Stimulated activated CD8-positive, alpha-beta memory T cell treated with anti-CD3 and anti-CD28 coated beads, Interleukin-7, amount 100 ng/mL, for 24 hours (primary cell): ENCODE measurements at regions not wholly inside any gene's neighbourhood (a gene's known extent, or its start where the extent isn't known, plus 50 kb on each side); places are given as distances from the start of the nearest gene placed in this dataset.
A peak's percentile ranks its signal among the peaks of the same experiment; 100 is the strongest.

Source experiments
- DNase-seq: peaks from one replicate; pipeline ENCODE4 v3.0.0-alpha.2; 2020; ENCODE audit warnings: low read depth

DNA sequence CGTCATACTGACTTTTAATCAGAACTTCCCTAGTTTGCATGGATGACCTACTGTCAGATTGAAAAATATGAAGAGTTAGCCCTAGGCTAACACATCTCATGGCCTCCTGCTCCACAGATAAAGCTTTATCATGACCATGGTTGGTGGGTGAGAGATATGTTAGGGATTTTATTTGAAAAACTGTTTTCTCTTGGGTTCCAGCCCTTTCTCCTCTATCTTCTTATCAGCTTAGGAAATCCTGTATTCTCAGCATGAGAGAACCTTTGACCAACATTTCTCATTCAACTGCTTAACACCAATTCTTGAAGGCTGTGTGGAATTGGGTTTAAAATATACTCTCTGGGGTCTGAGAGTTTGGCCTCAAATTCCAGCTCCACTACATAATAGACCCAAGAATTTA is 1407.0 kb upstream of the CELF4 start:
- DNase-seq = no peak

DNA sequence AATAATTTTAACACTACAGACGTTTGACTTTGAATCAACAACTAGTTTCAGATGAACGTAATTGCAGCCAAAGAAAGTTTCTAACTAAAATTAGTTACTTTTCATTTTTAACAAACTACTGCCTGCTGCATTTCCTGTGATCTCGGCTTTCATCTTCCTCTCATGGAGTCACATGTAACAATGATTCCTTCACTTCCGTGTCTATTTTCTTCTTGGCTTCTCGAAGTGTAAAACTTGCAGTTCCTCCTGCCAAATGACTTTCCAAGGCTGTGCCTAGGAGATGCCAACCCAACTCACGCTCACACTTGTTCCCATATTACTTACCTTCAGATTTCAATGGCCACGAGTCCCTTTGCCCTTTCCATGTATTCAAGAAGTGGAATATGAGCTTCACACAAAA is 1406.3 kb upstream of the CELF4 start:
- no peak for DNase-seq

DNA sequence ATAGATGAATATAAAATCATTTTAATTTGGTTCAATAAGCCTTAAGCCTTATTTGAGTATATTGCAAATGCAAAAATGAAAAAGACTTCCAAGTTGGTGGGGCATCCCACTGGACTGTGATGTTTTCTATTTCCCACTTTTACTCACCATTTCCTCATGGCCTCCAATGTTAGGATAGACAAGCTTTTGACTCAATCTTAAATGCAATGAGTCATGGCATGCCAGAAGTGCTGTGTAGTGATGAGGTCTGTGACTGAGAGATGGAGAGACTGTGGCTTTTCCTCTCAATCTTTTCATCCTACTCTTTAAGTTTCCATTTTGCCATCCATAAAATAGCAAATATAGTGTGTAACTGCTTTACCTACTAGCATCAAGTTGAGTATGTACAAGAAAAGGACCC is 1401.2 kb upstream of the CELF4 start:
- no peak for DNase-seq

DNA sequence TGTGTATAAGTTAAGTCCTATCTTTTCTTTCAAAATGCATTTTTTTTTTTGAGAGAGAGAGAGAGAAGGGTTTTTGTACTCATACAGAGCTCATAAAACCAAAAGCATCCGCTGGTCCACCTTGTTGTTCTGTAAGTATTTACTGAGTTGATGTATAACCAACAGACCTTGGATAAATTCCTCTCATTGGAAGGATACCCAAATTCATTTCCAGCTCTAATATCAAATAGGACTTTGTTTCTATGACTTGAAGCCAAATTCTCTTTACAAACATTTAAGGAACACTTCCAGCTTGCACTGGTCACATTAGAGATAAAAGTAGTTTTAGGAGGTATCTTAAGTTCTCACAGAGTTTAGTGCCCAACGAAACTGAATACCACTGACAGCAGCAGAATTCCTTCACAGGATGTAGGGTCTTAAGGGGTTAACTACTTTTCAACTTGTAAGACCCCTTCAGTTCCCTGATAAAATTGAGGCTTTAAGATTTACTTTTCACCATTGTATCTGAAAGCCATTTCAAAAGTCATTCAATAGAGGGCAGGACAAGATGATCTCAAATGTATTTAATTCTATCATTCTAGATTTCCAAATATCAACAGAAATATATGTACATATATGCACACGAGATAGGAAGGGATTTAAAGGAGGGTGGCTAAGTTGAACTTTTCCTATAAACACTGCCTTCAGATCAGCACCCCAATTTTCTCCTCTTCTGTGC is 1398.5 kb upstream of the CELF4 start:
- no peak for DNase-seq

DNA sequence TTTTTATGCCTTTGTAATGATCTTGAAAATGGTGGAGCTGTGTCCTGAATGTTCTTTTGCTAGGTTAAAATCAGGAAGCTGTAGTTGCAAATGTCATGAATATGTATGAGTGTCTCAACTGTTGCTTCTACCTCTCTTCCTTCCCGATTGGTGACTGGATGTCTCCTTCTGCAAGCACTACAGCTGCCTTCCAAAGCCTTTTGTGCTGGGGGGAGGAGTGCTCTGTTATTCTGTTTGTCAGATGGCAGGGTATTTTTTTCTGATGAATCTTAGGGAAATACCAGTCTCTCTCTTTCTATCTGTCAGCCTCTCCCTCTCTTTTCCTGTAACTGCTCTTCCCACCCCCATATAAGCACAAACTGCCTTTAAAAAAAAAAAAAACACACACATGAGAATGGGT is 1396.3 kb upstream of the CELF4 start:
- no peak for DNase-seq

DNA sequence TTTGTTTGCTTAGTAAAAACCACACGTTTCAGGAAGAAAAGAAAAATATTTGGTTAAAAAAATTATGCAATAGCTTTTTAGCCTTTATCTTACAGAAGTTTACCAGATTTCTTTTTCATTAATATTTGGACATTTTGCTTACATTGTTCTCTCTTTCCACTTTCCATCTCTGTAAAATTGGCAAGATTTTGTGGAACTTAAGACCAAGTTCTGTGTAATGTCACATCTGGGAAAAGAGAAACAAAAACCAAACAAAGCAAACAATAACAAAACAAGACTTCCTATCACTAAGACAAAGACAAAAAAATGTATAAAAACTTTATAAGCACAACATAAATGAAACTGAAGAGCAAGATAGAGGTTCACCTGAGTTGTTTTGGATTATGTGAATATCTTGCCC is 1392.1 kb upstream of the CELF4 start:
- no peak for DNase-seq

DNA sequence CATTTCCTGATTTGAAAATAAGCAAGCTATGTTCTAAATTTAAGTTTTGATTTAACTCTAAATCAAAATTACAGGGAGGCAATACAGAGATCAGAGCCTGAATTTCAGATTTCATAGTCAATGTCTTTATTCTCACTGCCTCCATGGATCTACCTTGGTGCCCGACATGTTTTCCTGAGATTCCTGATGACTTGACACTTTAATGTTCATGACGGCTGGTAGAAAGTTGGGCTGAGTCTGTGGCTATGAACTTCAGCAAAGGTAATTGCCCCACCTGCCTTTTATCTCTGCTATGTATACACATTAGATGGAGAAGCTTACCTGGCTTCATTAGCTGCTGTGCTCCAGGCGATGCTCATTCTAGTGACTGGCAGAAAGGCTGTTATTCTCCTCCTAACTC is 1390.5 kb upstream of the CELF4 start:
- no peak for DNase-seq

DNA sequence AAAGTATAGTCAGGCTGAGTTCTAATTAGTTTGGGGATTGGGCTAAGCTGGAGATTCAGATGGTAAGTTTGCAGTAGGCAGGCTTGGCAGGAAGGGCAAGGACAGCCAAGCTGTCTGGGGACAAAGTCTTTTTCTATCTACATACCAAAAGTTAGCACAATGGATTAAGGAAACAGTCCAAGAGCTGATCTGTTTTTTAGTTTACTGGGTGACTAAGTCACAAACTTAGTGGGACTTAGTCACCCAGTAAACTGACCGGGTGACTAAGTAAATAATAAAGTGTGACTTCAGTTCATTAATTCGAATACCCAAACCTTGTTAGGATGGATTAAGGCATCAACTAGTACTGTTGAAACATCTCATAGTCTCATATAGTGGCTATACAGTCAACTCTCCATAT is 1386.0 kb upstream of the CELF4 start:
- DNase-seq = no peak

DNA sequence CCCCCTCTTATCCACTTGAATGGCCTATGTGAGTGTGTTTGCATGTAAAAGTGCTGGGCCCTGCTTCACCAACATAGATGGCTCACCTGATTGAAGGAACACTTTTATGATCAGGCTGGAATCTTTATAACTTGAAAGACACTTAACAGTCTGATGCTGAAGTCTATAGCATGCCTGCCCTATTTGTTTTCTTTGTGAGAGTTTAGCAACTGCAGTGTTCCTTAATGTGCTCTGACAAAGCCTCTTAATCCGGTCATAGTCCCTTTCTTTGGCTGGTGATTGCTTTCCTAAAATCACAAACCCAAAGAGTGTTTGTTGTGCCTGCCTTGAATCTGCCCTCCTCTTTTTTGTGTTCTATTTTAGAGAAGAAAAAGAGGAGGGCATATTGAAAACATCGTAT is 1382.8 kb upstream of the CELF4 start:
- no peak for DNase-seq

DNA sequence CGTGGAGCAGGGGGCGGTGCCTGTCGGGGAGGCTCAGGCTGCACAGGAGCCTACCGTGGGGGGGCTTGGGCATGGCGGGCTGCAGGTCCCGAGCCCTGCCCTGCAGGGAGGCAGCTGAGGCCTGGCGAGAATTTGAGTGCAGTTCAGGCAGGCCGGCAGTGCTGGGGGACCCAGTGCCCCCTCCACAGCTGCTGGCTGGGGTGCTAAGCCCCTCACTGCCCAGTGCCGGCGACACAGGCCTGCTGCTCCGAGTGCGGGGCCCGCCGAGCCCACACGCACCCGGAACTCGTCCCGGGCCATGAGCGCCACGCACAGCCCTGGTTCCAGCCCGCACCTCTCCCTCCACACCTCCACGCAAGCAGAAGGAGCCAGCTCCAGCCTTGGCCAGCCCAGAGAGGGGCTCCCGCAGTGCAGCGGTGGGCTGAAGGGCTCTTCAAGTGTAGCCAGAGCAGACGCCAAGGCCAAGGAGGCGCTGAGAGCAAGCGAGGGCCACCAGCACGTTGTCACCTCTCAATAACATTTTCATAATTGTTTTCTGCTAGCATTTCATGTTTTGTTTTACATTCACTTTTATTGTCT is 1378.9 kb upstream of the CELF4 start:
- DNase-seq = no peak

DNA sequence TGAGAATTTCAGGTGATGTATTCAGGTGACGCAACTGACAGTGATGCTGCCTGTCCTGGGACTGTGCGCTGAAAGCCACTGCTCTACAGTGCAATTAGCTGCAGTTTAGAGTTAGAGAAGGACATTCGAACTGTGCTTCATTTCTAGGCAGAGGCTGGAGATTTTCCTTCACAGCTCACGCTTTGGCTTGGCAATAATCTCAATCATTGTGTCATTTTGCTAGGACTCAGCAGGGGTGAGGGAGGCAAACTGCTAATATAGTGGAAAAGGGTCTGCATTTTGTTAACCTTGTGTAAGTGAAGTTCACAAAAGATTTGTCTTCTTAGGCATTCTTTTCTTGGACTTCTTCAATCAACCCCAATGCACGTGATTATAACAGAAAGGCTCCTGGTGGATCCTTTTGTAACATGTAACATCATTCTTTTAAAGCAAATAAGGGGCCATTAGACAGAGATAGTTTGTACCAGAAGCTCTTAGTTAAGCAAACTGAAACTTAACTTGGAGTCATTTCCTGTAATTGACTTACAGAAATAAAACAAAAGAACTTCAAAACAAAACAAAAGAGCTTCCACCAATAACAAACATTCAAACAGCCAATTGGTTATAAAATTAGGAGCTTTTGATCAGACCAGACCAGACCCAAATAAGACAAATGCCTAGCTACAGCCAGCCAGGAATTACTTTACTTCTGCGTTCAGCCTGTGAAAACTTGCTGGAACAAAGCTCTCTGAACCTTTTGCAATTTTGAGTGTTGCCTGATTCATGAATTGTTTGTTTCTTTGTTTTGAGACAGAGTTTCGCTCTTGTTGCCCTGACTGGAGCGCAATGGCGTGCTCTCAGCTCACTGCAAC is 1376.3 kb upstream of the CELF4 start:
- DNase-seq = no peak

DNA sequence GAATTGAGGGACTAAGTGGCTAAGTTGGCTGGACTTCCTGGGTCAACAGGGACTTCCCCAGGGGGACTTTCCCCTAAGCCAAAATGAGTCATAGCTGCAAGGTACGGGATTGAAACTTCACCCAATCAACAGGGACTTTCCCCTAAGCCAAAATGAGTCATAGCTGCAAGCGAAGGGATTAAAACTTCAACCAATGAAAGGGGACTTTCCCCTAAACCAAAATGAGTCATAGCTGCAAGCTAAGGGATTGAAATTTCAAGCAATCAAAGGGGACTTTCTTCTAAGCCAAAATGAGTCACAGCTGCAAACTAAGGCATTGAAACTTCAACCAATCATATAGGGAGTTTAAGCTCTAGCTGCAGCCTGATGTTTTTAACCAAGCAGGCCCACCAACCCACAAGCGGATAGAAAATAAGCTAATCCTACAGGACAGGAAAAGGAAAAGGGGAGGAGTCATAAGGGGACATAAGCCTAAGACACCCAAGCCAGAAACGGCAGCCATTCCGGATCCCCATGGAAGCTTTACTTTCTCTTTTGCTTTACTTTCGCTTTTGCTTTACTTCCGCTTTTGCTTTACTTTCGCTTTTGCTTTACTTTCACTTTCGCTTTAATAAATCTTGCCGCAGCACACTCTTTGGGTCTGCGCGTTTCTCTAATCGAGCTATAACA is 1375.4 kb upstream of the CELF4 start:
- DNase-seq = peak; percentile 20

DNA sequence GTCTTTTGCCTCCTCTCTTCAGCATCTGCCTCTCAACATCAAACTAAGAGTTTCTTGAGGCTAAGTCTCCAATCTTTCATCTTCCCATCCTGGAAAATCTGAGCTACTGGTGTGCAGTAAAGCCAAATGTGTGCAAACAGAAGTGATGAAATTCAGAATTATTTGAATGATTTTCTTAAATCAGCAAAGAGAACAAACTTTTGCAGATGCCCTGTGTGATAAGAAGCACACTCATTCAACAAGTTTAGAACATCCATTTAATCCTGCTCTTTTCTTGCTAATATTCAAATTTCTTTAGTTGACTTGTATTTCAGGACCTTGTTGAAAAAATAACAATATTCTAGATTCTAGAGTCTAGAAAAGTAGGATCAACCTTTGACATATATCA is 1374.9 kb upstream of the CELF4 start:
- no peak for DNase-seq

DNA sequence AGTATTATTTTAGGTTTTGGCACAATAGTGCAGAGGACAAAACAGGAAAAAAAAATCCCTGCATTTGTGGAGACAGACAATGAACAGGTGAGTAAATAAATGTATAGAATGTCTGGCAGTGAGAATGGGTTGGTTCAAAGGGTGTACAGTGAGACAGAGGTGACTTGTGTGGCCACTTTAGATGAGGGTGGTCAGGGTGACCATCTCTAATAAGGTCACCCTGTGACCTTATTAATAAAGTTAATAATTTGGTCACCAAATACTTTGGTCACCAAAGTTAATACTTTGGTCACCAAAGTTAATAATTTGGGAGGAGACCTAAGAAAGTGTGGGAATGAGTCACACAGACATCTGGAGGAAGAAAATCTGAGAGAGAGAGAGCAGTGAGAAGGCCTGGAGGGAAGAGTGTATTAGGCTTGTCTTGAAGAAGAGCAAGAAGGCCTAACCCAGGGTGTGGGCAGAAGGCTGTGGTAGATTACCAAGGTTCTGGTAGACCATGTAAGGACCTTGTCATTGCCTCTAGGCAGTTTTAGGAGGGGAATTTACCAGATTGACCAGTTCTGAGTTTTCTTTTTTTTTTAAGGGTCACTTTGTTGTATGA is 1368.4 kb upstream of the CELF4 start:
- DNase-seq = no peak

DNA sequence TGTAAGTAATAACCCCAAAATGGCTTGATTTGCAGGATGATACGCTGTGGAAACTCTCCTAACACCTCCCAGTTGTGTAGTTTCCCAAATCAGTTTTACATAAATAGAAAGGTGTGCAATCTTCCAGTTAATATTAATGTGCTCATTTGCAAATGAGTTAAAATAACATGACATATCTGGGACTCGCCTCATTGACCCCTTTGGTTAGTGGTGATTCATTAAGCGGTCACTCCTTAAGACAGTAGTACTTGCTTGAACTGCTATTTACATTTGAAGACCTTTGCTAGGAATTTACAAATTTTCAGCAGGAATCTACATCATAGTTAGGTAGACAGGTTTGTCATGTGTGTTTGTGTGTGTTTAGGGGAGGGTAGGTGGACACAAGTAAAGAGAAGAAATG is 1367.7 kb upstream of the CELF4 start:
- DNase-seq = no peak

DNA sequence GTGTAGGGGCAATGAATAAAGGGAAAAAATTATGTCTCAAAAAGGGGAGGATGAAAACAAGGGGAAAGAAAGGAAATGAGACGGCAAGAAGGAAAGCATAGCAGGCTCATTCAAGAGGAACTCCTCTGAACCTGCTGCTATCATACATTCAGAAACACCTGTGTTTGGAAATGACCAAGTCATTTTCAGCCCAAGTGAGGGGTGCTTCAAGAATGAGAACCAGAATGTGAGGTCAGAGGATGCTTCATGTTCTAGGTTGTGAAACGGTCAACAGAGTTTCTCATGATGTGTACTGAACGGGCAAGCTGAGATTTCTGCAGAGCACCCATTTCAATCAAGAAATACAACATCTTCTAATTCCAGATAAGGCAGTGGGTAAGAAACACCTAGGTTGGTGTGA is 1367.2 kb upstream of the CELF4 start:
- no peak for DNase-seq

DNA sequence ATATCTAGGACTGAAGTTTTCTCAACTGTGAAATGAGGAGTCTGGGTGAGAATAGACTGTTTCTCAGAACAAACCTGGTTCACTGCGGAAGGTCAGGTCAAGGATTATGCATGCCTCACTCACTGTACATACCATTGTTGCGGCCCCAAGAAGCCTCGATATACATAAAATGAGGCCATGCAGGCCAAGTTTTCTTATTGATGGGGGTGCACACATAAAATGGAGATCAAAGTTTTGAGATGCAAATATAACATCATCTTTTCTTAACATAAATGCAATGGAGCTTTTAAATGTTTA is 1366.1 kb upstream of the CELF4 start:
- DNase-seq = no peak

DNA sequence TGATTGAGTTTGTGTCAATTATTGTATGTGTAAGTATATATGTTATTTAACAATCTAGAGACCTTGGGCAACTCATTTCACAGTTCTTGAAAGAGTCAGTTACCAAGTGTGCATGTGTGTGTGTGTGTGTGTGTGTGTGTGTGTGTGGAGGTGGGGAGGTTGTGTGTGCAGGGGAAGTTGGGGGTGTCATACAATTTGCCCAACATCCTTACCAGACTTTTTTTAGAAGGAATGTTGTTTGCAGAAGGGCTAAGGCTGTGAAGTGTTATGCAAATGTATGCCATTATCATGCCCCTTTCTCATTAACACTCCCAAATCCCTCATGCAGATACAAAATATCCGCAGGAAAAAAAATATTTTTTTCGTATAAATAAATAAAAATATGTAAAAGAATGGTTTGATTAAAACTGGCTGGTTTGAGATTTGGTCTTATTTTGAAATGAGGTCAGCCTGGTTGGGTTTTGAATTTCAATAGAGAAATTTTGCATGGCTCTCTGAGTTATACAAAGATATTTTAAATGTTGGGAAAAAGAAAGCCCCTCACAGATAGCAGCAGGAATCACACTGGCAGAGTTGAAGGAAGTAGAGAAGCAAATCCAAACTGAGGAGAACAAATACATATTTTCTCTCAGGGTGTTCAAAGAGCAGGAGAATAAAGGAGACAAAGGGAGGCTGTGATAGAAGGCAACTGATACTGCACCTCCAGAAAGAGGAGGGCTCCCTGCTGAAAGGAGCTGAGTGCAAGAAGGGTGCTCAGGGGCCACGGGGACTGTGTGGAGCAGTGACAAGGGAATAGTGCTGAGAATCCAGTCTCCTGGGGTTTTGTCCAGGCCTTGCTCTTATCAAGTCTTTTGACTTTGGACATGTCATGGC is 1365.5 kb upstream of the CELF4 start:
- no peak for DNase-seq

DNA sequence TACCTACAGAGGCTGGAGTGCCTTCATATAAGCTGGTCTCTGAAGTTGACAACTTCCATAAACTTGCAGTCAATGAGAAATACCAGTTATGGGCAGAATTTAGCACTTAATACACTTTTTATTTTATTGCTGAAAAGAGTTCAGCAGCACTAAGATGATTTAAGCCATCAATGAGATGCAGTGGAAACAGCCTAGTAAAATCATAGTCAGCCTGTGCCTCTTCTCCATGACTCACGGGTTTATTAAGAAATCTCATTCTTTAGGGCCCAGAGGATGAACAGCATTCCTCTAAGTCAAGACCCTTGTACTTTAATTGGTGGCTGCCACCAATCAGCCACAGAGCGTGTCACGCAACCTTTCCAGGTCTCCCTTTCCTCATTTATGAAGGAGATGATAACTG is 1357.9 kb upstream of the CELF4 start:
- no peak for DNase-seq

DNA sequence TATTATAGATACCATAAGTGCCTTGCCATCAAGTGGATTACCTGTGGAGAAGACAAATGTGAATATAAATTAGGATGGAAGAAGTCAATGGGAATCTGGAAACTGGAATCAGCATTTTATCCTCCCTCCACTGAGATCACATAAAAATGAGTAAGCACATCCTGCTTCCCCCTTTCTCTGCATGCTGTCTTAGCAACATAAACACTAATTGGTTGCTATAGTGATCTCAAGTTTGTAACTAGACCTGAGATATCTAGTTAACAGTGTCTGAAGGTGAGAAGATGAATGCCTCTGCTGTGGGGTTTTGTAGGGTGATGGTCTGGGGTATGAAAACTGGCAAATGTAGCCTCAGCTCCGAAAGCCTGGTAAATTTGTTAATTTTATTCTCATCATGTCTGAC is 1357.5 kb upstream of the CELF4 start:
- no peak for DNase-seq

DNA sequence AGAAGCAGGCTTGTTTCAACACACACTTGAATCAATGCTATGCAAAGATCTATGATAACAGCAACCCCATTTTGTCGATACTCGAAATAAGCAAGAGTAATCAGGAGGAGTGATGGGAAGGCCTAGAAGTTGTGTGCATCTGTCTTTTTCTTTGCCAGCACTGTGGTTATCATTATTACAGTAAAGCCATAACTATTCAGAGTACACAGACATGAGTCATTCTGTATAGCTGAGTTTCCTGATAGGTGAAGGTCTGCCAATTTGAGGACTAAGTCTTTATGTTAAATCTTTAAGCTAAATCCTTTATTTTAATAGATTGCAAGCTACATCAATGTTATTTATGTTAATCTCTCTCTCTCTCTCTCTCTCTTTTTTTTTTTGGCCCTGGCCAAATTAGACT is 1344.4 kb upstream of the CELF4 start:
- no peak for DNase-seq

DNA sequence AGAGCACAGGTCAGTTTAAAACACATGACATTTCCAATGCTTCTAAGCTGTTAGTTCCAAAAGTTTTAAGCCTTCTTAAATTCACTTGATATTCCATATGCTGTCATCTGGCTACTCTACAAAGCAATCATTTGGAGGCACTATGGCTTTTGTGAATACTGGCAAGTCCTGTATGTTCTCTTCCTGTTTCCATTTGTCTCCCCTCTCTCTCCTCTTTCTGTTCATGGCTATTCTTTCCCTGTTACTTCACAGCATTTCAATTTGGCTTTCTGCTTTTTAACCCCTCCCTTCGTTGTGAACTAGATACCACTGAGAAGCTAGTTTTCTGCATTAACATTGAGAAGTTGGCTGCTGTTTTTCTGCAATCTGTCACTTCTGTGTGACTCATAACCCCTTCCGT is 1337.2 kb upstream of the CELF4 start:
- no peak for DNase-seq
